Keratinocyte (primary cell): ENCODE measurements at regions not wholly inside any gene's neighbourhood (a gene's known extent, or its start where the extent isn't known, plus 50 kb on each side); places are given as distances from the start of the nearest gene placed in this dataset.

ENCODE experiments used
- DNase-seq: peaks from one replicate; pipeline ENCODE4 v3.0.0-alpha.2; 2011; ENCODE audit warnings: low read depth, missing footprints, low spot score
- FAIRE-seq: peaks from 2 replicates; lab custom pipeline; 2011; peaks lifted over from hg19 to GRCh38; lab: Jason Lieb, UNC
- H2AFZ ChIP-seq: 2 replicates; pipeline ENCODE4 v1.6.0; 2012; ENCODE audit warnings: low read length, control low read depth, inconsistent platforms; ENCODE audit not compliant: control insufficient read depth
- H3K27ac ChIP-seq: 2 replicates; pipeline ENCODE4 v1.5.1; 2011; ENCODE audit warnings: low read length; ENCODE audit not compliant: control insufficient read depth, insufficient read depth
- H3K27me3 ChIP-seq: 3 replicates; pipeline ENCODE4 v1.6.0; 2011; ENCODE audit warnings: low read length; ENCODE audit not compliant: control insufficient read depth, insufficient read depth; ENCODE audit errors: extremely low read depth
- H3K36me3 ChIP-seq, 2 experiments: 2 replicates in 1 of 2; 3 replicates in 1 of 2; pipeline ENCODE4 v1.5.1; 2011; ENCODE audit warnings: low read length in 2 of 2, mild to moderate bottlenecking in 1 of 2; ENCODE audit not compliant: control insufficient read depth in 2 of 2, insufficient read depth in 2 of 2; ENCODE audit errors: extremely low read depth in 1 of 2
- H3K4me1 ChIP-seq: 3 replicates; pipeline ENCODE4 v1.5.1; 2011; ENCODE audit warnings: low read length; ENCODE audit not compliant: control insufficient read depth, insufficient read depth; ENCODE audit errors: extremely low read depth
- H3K4me2 ChIP-seq: 3 replicates; pipeline ENCODE4 v1.6.0; 2011; ENCODE audit warnings: low read depth, low read length; ENCODE audit not compliant: control insufficient read depth, insufficient read depth; ENCODE audit errors: extremely low read depth
- H3K4me3 ChIP-seq, 3 experiments: fragments of 200-600 bp in 1 of 3; sonication (generic) in 1 of 3; 2 replicates in 2 of 3; 3 replicates in 1 of 3; pipeline ENCODE4 v1.5.1; 2011 to 2016; ENCODE audit warnings: low read length in 3 of 3, mild to moderate bottlenecking in 3 of 3, control low read depth in 2 of 3, inconsistent platforms in 1 of 3, low read depth in 1 of 3, mixed read lengths in 1 of 3, mixed run types in 1 of 3, moderate library complexity in 1 of 3; ENCODE audit not compliant: control insufficient read depth in 2 of 3, insufficient read depth in 2 of 3; ENCODE audit errors: extremely low read depth in 1 of 3
- H3K79me2 ChIP-seq: 2 replicates; pipeline ENCODE4 v1.6.0; 2012; ENCODE audit warnings: low read length; ENCODE audit not compliant: control insufficient read depth, insufficient read depth
- H3K9ac ChIP-seq: 3 replicates; pipeline ENCODE4 v1.6.0; 2011; ENCODE audit warnings: low read length; ENCODE audit not compliant: control insufficient read depth, insufficient read depth; ENCODE audit errors: extremely low read depth
- H3K9me1 ChIP-seq: 3 replicates; pipeline ENCODE4 v1.6.0; 2011; ENCODE audit warnings: low read length; ENCODE audit not compliant: control insufficient read depth, insufficient read depth; ENCODE audit errors: extremely low read depth
- H3K9me3 ChIP-seq: 2 replicates; pipeline ENCODE4 v1.5.1; 2012; ENCODE audit warnings: low read depth, low read length; ENCODE audit not compliant: control insufficient read depth
- H4K20me1 ChIP-seq: 3 replicates; pipeline ENCODE4 v1.6.0; 2011; ENCODE audit warnings: low read length; ENCODE audit not compliant: control insufficient read depth, insufficient read depth; ENCODE audit errors: extremely low read depth
- CTCF ChIP-seq, 3 experiments: IDR thresholded peaks in 1 of 3; conservative IDR thresholded peaks in 1 of 3; optimal IDR thresholded peaks in 1 of 3; 2 replicates in 2 of 3; 3 replicates in 1 of 3; pipeline versions ENCODE3 to v1.5.1; 2011; ENCODE audit warnings: low read length in 3 of 3, mild to moderate bottlenecking in 3 of 3, moderate library complexity in 2 of 3, control low read depth in 1 of 3, inconsistent platforms in 1 of 3; ENCODE audit not compliant: insufficient read depth in 2 of 3; ENCODE audit errors: extremely low read depth in 1 of 3
- EZH2 ChIP-seq: IDR thresholded peaks from one replicate; pipeline ENCODE4 v1.6.1; 2012; ENCODE audit warnings: inconsistent platforms, mild to moderate bottlenecking, low read length, moderate library complexity
- dilution Hi-C: fragments of 300-500 bp; cut with MboI; formaldehyde crosslinking; loops from one replicate; pipeline ENCODE4 v1.7.0; 2020; ENCODE audit warnings: low sequenced_read_pairs; ENCODE audit not compliant: extremely low pct_ligation_motif_present

- no peak for DNase-seq
- Histone ChIP-seq H4K20me1 (no peaks in the 10 kb centered on the region), H3K4me1 (no peaks in the 10 kb centered on the region), H3K9me1 (no peaks in the 10 kb centered on the region), H3K36me3 (no peaks in the 10 kb centered on the region), H3K9ac (no peak overlapping the region), H3K4me2 (no peak overlapping the region), H3K9me3 (no peaks in the 10 kb centered on the region), H3K4me3 (no peak overlapping the region), H3K79me2 (no peaks in the 10 kb centered on the region), H2AFZ (no peak overlapping the region), H3K27ac (no peak overlapping the region), H3K27me3 (no peaks in the 10 kb centered on the region)
- TF ChIP-seq EZH2 (no peak), CTCF (optimal IDR thresholded peaks at IDR 0.05 in 1 of 3, IDR thresholded peaks at IDR 0.05 in 1 of 3, conservative IDR thresholded peaks at IDR 0.05 in 1 of 3; ENCODE audit: extremely low read depth in 1 of 3, insufficient read depth in 2 of 3, low read length in 3 of 3) (no peak)
- dilution Hi-C loops, result no loop called here
- no peak for FAIRE-seq
Observed at GRCh38 chr16:87053016-87053982, 263.9 kb downstream of the C16orf95 start.

DNA sequence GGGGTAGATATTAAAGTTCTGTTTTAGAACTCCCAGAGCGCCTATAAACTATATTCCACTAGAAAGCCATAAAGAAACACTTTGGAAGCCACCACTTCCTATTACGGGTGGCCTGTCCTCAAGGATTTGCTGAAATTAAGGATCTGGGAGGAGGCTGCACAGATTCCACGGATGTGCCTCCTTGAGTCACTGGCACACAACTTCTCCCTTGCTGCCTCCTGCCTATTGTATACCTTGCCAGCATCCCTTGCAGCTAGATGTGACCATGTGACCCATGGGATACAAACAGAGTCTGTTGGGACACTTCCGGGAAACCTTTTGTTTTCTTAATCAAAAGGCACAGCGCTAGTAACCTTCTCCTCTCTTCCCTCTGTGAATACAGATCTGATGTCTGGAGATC lies 263.0 kb downstream of the C16orf95 start:
- Histone ChIP-seq H3K4me2 (no peak overlapping the region), H3K27me3 (peaks cover 2% of the 10 kb centered on the region), H3K27ac (no peak overlapping the region), H3K79me2 (no peaks in the 10 kb centered on the region), H3K9ac (no peak overlapping the region), H3K4me1 (no peaks in the 10 kb centered on the region), H3K9me1 (no peaks in the 10 kb centered on the region), H3K9me3 (no peaks in the 10 kb centered on the region), H3K36me3 (no peaks in the 10 kb centered on the region), H3K4me3 (no peak overlapping the region), H2AFZ (no peak overlapping the region), H4K20me1 (no peaks in the 10 kb centered on the region)
- TF ChIP-seq CTCF (optimal IDR thresholded peaks at IDR 0.05 in 1 of 3, IDR thresholded peaks at IDR 0.05 in 1 of 3, conservative IDR thresholded peaks at IDR 0.05 in 1 of 3; ENCODE audit: extremely low read depth in 1 of 3, insufficient read depth in 2 of 3, low read length in 3 of 3), result no peak
- TF ChIP-seq EZH2, result no peak
- dilution Hi-C loops, result no loop called here
- FAIRE-seq (no peak), DNase-seq (no peak)
